ENCODE measurements at regions not wholly inside any gene's neighbourhood (a gene's known extent, or its start where the extent isn't known, plus 50 kb on each side); places are given as distances from the start of the nearest gene placed in this dataset.
A peak's percentile ranks its signal among the peaks of the same experiment; 100 is the strongest.

GRCh38 chr15:62624547-62625378 is 417.8 kb upstream of the TPM1 start:
- DNase-seq = no peak

- no peak for DNase-seq
Observed at GRCh38 chr15:62625429-62626033, 417.0 kb upstream of the TPM1 start.

- DNase-seq = no peak
Observed at GRCh38 chr15:62626903-62627302, 415.6 kb upstream of the TPM1 start.

GRCh38 chr15:62631076-62631724 is 411.3 kb upstream of the TPM1 start:
- DNase-seq = no peak

GRCh38 chr15:62636823-62637573 is 405.5 kb upstream of the TPM1 start:
- DNase-seq = no peak

- DNase-seq = no peak
Observed at GRCh38 chr15:62637574-62637897, 405.0 kb upstream of the TPM1 start.

GRCh38 chr15:62637950-62638619 is 404.5 kb upstream of the TPM1 start:
- no peak for DNase-seq

- DNase-seq = no peak
Observed at GRCh38 chr15:62639432-62639831, 403.1 kb upstream of the TPM1 start.

GRCh38 chr15:62639906-62640605 is 402.5 kb upstream of the TPM1 start:
- DNase-seq = no peak

GRCh38 chr15:62641825-62642224 is 400.7 kb upstream of the TPM1 start:
- no peak for DNase-seq

GRCh38 chr15:62643572-62643971 is 399.0 kb upstream of the TPM1 start:
- DNase-seq = no peak

GRCh38 chr15:62644216-62644888 is 398.2 kb upstream of the TPM1 start:
- DNase-seq = no peak

GRCh38 chr15:62644889-62645742 is 397.4 kb upstream of the TPM1 start:
- no peak for DNase-seq

GRCh38 chr15:62647202-62647842 is 395.2 kb upstream of the TPM1 start:
- no peak for DNase-seq

- no peak for DNase-seq
Observed at GRCh38 chr15:62647843-62648505, 394.6 kb upstream of the TPM1 start.

GRCh38 chr15:62648954-62649353 is 393.6 kb upstream of the TPM1 start:
- DNase-seq = no peak

- DNase-seq = no peak
Observed at GRCh38 chr15:62649793-62650420, 392.6 kb upstream of the TPM1 start.

- DNase-seq = peak in 1 of 2 donors; percentile 1
Observed at GRCh38 chr15:62653122-62653521, 389.4 kb upstream of the TPM1 start.

GRCh38 chr15:62656071-62656470 is 386.5 kb upstream of the TPM1 start:
- no peak for DNase-seq

All from bone marrow (tissue), 2 donors.